Muscle of arm (tissue), 1 donor: ENCODE measurements at regions not wholly inside any gene's neighbourhood (a gene's known extent, or its start where the extent isn't known, plus 50 kb on each side); places are given as distances from the start of the nearest gene placed in this dataset.

Source experiments
- DNase-seq: peaks from one replicate; pipeline ENCODE4 v3.0.0-alpha.2; 2013

GRCh38 chr6:25012657-25013056, 76.9 kb upstream of the RIPOR2 start:
- no peak for DNase-seq

GRCh38 chr6:25013246-25013645, 77.5 kb upstream of the RIPOR2 start:
- DNase-seq, result no peak

GRCh38 chr6:25014369-25014768, 78.6 kb upstream of the RIPOR2 start:
- no peak for DNase-seq

GRCh38 chr6:25014791-25015560, 79.2 kb upstream of the RIPOR2 start:
- DNase-seq, result peak; percentile 75

- DNase-seq, result no peak
Measured at GRCh38 chr6:25016014-25016720, 80.4 kb upstream of the RIPOR2 start.

GRCh38 chr6:25017486-25017885, 81.7 kb upstream of the RIPOR2 start:
- no peak for DNase-seq

- peak; percentile 30 for DNase-seq
Measured at GRCh38 chr6:25017932-25018567, 82.3 kb upstream of the RIPOR2 start.

GRCh38 chr6:25018568-25018954, 82.8 kb upstream of the RIPOR2 start:
- DNase-seq, result no peak

GRCh38 chr6:25022140-25022553, 86.4 kb upstream of the RIPOR2 start:
- no peak for DNase-seq

- no peak for DNase-seq
Measured at GRCh38 chr6:25023781-25024180, 88.0 kb upstream of the RIPOR2 start.

- no peak for DNase-seq
Measured at GRCh38 chr6:25024821-25025220, 89.1 kb upstream of the RIPOR2 start.

GRCh38 chr6:25025248-25025918, 89.6 kb upstream of the RIPOR2 start:
- DNase-seq, result no peak

GRCh38 chr6:25025919-25026301, 90.2 kb upstream of the RIPOR2 start:
- DNase-seq, result no peak

- no peak for DNase-seq
Measured at GRCh38 chr6:25026723-25027122, 91.0 kb upstream of the RIPOR2 start.

GRCh38 chr6:25027221-25027916, 91.6 kb upstream of the RIPOR2 start:
- DNase-seq, result no peak

- DNase-seq, result no peak
Measured at GRCh38 chr6:25028328-25028727, 92.6 kb upstream of the RIPOR2 start.

- no peak for DNase-seq
Measured at GRCh38 chr6:25032934-25033333, 97.2 kb upstream of the RIPOR2 start.

GRCh38 chr6:25034431-25034921, 98.7 kb upstream of the RIPOR2 start:
- no peak for DNase-seq

GRCh38 chr6:25035174-25035511, 99.4 kb upstream of the RIPOR2 start:
- DNase-seq, result no peak

GRCh38 chr6:25035512-25036435, 100.0 kb upstream of the RIPOR2 start:
- no peak for DNase-seq

GRCh38 chr6:25036461-25036860, 100.7 kb upstream of the RIPOR2 start:
- DNase-seq, result no peak
